ENCODE measurements at regions not wholly inside any gene's neighbourhood (a gene's known extent, or its start where the extent isn't known, plus 50 kb on each side); places are given as distances from the start of the nearest gene placed in this dataset.

- DNase-seq = no peak
Measured at GRCh38 chr5:68380078-68380477, 164.5 kb downstream of the PIK3R1 start.

- no peak for DNase-seq
Measured at GRCh38 chr5:68381060-68381459, 165.5 kb downstream of the PIK3R1 start.

- no peak for DNase-seq
Measured at GRCh38 chr5:68381909-68382308, 166.4 kb downstream of the PIK3R1 start.

GRCh38 chr5:68382640-68383039 lies 167.1 kb downstream of the PIK3R1 start:
- DNase-seq = no peak

DNA sequence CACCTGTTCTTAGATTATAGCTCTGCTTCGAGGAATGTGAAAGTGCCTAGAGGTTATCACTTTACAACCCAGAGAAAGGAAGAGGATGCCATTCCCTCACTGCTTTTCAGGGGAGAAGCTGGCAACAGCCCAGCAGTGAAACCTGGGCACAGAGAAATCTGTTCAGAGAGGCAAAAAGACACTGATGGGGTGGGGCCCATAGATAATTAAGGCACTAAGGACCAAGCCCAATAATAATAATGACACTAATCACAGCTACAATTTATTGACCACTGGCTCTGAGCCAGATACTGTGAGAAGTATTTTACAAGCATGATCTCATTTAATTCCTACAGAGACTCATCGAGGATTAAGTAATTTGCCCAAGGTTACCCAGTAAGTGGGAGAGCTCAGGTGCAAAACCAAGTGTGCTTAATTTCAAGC lies 168.3 kb downstream of the PIK3R1 start:
- no peak for DNase-seq

DNA sequence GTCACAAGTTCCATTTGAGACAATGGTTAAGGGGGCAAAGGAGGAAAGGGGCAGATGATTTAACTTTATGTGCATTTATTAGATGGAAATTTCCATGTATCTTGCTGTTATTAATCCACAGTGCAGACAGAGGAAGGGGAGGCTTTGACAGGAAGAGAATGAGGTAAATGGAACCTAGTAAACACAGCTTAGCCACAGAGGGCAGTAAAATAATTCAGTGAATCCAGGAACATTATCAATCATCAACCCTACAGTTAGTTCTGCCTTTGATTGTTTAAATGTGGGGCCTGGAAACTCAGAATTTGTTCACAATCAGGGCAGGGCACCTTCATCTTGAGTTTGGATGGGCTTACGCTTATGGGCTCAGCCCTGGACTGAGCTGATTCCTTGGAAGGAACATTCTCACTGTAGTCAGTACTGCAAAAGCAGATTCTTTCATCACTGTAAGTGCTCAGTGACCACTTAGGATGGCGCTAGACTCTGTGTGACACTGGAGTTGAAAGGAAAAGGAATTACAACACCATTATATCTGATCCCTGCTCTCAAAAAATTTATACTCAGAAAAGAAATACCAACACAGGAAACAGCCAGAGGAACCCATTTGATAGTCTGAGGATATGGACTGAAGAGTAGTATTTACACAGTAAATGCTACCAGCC lies 169.5 kb downstream of the PIK3R1 start:
- no peak for DNase-seq

DNA sequence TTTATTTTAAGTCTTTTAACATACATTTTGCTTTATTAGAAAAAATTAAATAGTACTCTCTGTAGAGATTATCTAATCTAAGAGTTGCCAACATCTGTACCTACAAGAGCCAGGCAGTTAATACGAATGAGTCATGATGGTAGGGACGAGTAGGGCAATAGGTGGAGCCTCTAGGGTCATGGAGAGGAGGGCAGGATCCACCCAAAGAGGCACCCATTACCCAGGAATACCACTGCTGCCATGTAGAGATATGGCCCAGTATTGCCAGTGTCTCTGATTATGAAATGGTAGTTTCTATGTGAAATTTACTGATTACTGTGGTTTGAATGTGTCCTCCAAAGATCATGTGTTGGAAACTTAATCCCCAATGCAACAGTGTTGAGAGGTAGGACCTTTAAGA lies 170.4 kb downstream of the PIK3R1 start:
- no peak for DNase-seq

DNA sequence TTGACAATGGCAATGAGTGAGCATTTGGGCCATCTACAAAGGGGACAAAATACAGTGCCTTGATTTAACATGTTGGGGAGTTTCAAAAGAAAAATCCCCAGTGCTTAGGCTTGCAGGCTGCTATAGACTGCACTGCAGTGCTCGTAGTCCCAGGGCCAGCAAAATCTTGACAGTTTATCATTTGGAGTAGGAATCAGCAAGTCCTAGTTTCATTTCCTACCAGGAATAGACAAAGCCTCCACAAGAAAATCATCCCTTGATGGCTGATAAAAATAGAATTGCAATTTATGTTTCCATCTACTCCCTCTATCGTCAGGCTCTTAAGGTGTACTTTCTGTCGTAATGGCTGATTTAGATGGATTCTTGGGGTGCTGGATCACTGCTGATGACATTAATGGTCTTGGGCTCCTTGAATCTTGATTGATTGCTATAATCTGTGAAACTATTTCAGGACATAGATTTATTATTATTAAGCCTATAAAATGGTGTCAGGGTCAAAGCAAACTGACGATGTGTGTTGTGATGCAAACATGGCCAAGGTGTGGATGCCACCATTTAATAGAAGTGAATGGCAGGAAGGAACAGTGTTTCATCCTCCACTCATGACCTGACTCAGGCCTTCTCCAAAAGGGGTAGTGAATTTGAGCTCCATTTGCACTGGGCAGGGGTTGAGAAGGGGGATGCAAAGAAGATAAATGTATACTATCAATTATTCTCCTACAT lies 171.7 kb downstream of the PIK3R1 start:
- DNase-seq = no peak

DNA sequence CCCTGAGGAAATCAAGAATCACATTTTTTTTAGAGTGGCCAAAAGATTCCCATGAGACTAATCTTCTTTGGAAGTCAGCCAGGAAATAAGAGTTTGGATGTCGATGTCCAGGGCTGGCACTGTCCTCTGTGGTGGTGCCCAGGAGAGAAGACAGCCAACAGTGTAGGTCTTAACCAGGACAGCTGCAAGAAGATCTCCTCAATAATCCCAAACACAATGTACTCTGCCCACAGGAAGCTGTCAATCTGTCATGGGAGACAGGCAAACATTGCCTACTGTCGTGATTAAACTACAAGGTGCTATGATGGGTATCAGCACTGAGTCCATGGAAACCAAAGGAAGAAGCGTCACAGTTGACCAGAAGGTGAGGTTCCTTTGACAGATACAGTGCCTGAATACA lies 174.1 kb downstream of the PIK3R1 start:
- no peak for DNase-seq

DNA sequence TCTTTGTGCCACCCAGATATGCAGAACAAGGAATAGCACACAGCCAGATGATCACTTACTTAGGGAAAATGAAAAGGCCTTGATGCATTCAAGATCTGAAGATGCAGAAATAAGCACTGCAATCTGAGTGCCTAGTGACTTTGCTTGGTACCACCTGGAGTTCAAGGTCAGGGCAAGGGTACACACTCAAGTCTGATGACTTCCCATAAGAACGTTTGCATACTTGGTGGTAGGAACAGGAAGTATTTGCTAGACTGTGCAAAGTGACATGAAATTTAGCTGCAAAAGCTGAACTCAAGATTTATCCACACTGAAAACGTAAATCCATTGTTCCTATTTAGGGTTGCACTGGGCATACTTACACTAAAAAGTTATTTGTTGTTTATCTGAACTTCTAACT lies 177.1 kb downstream of the PIK3R1 start:
- no peak for DNase-seq

- no peak for DNase-seq
Measured at GRCh38 chr5:68395302-68395701, 179.7 kb downstream of the PIK3R1 start.

- DNase-seq = no peak
Measured at GRCh38 chr5:68395926-68396511, 180.5 kb downstream of the PIK3R1 start.

DNA sequence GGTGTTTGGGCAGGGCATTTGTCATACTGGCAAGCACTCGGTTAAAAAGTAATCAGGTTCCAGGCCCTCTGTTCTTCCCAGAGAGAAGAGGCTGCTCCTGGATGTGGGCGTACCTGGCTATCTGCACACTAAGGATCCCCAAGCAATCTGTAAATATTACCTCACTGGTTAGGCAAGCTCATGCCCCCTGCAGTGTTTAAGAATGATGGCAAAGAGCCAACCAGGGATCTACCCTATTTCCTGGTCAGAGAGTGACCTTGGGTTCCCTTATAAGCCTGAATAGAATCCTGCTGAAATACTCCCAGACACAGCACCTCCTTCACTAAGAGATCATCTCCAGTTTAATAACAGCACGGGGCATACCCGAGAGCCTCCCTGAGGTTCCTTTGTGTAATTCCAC lies 181.2 kb downstream of the PIK3R1 start:
- DNase-seq = no peak

DNA sequence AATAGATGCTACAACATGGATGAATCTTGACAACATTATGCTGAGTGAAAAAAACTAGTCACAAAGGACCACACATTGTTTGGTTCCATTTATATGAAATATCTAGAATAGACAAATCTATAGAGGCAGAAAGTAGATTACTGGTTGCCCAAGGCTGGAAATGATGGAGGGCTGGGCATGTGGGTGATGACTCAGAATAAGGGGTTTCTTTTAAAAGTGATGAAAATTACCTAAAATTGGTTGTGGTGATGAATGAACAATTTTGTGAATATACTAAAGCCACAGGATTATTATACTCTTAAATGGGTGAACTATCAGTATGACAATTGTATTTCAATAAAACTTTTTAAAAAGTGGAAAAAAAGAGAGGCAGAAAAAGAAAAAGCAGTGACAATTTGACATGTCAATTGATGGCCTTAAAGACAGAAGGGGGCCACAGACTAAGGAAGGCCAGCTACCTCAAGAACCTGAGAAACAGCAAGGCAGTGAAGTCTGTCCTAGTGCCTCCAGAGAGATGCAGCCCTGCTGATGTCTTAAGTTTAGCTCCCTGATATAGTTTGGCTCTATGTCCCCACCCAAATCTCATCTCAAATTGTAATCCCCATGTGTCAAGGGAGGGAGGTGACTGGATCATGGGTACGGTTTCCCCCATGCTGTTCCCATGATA lies 182.7 kb downstream of the PIK3R1 start:
- DNase-seq = no peak

GRCh38 chr5:68403301-68403700 lies 187.7 kb downstream of the PIK3R1 start:
- no peak for DNase-seq

GRCh38 chr5:68404246-68404645 lies 188.7 kb downstream of the PIK3R1 start:
- no peak for DNase-seq

DNA sequence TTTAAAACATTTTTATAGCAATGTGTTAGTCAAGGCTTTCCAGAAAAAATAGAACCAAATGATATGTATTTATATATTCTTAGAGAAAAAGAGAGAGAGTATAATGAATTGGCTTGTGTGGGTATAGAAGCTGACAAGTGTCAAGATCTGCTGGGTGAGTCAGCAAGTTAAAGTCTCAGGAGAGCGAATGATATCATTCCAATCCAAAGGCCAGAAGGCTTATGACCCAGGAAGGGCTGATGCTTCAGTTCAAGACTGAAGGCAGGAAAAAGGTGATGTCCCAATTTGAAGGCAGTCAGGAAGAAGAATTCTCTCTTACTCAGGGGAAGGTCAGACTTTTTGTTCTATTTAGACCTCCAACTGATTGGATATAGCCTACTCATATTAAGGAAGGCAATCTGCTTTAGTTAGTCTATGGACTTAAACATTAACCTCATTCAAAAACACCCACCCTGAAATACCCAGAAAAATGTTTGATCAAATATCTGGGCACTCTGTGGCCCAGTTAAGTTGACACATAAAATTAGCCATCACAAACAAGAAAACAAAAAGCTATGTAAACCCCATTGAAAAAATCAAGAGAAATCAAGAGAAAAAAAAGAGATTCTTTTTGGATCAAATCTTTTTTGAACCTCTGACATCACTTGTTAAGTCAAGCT lies 189.6 kb downstream of the PIK3R1 start:
- DNase-seq = no peak

DNA sequence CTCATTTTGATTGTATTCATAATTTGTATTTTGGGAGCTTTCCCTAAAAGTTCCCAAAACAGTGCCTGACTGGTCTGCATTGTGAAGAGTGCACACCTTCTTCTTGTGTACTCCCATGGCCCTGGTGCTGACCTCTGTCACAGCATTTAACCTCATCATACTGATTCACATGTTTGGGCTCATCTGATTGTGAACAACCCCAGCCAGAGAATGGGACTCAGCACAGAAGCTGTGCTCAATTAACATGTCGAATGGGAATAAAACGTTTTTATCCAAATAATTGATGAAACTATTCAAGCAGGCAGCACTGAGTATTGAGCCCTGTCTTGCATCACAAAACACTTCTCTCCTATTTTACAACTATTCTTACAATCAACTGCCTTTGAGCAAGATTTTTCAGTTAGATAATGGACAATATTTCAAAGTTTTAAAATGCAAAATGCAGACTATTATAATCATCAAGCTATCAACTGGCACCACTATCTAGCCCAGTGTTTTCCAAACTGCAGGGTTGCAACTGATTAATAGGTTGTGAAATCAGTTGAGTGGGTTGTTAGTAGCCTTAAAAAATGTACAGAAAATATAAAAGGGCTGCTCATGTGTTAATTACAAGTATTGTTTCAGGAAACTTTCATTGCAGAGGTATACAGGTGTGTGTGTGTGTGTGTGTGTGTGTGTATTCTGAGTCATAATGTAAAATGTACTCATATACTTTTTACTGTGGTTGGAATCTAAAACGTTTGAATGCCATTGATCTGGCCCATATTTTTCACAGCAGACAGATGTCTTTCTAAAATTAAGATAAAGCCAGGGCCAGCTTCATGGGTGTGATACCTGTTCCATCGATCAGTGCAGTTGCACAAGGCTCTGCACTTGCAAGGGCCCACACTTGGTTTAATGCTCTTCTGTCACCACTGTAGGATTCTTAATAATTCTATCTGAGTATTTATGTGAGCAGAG lies 190.5 kb downstream of the PIK3R1 start:
- no peak for DNase-seq

GRCh38 chr5:68406767-68407241 lies 191.2 kb downstream of the PIK3R1 start:
- no peak for DNase-seq

DNA sequence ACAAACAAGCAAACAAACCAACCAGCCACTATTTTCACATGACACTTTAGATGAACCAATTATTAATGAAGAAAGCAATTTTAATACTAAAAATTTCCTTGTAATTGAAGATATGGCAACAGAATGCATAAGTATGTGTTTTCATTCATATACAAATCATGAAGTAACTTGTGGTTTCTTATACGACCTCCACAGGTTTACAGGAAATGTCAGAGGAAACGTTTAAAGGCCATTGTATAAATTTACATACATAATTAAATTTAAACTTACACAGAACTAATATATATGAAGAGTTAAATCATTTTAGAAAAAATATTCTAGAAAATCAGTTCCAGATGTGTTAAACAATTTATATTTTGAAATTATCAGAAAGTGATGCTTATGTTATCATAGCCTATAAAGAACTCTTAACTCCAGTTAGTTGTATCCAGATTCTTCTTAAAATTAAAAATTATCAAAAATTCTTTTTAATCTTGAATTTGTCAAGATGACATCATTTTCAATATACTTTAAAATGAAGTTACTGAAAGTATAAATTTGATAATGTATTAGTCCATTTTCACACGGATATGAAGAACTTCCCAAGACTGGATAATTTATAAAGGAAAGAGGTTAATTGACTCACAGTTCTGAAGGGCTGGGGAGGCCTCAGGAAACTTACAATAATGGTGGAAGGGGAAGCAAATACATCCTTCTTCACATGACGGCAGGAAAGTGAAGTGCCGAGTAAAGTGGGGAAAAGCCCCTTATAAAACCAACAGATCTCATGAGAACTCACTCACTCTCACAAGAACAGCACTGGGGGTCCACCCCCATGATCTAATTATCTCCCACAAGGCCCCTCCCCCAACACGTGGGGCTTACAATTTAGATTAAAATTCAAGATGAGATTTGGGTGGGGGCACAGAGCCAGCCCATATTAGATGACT lies 192.0 kb downstream of the PIK3R1 start:
- DNase-seq = no peak
